Esophagus (tissue), 2 donors: ENCODE measurements at regions not wholly inside any gene's neighbourhood (a gene's known extent, or its start where the extent isn't known, plus 50 kb on each side); places are given as distances from the start of the nearest gene placed in this dataset.

Source experiments
- H3K27ac ChIP-seq, 2 donors: one replicate each; pipeline ENCODE4 v1.5.1; 2013; ENCODE audit warnings: low read depth in 2 of 2, mild to moderate bottlenecking in 2 of 2, inconsistent platforms in 1 of 2, low read length in 1 of 2, moderate library complexity in 1 of 2
- H3K27me3 ChIP-seq, 2 donors: one replicate each; pipeline ENCODE4 v1.6.1; 2013; ENCODE audit warnings: low read length in 2 of 2, control low read depth in 1 of 2, mild to moderate bottlenecking in 1 of 2; ENCODE audit not compliant: insufficient read depth in 2 of 2, control insufficient read depth in 1 of 2
- H3K36me3 ChIP-seq, 2 donors: one replicate each; pipeline ENCODE4 v1.6.1; 2013; ENCODE audit warnings: low read length in 1 of 2; ENCODE audit not compliant: control insufficient read depth in 2 of 2, insufficient read depth in 2 of 2
- H3K4me1 ChIP-seq, 2 donors: one replicate each; pipeline ENCODE4 v1.6.1; 2013; ENCODE audit warnings: low read length in 1 of 2; ENCODE audit not compliant: control insufficient read depth in 2 of 2, insufficient read depth in 2 of 2
- H3K4me3 ChIP-seq, 2 donors: one replicate each; pipeline ENCODE4 v1.5.1; 2013; ENCODE audit warnings: low read length in 2 of 2, mild to moderate bottlenecking in 2 of 2, low read depth in 1 of 2, moderate library complexity in 1 of 2
- H3K9me3 ChIP-seq, 2 donors: one replicate each; pipeline ENCODE4 v1.6.1; 2013; ENCODE audit warnings: mild to moderate bottlenecking in 2 of 2, low read depth in 1 of 2, low read length in 1 of 2, moderate library complexity in 1 of 2; ENCODE audit not compliant: control insufficient read depth in 2 of 2, insufficient read depth in 1 of 2
- WGBS, 2 donors: extraction: QIAGEN DNeasy Blood & Tissue Kit; methylation state at CpG; one replicate each; pipeline ENCODE4 v1.1.7; 2013; 5-methylcytosine and 5-hydroxymethylcytosine counted together
- donor health status: healthy with polysubstance abuse.
- donor health status: Bipolar disorder and iron deficiency.

GRCh38 chrX:69309074-69309792 lies 144.0 kb upstream of the PJA1 start:
- Histone ChIP-seq H3K27ac (no peak overlapping the region), H3K4me1 (no peaks in the 10 kb centered on the region), H3K9me3 (no peaks in the 10 kb centered on the region), H3K27me3 (no peaks in the 10 kb centered on the region), H3K4me3 (no peak overlapping the region), H3K36me3 (no peaks in the 10 kb centered on the region)
- 54 to 66% methylated on average over 7 of the region's 7 CpGs for WGBS, 2 donors

DNA sequence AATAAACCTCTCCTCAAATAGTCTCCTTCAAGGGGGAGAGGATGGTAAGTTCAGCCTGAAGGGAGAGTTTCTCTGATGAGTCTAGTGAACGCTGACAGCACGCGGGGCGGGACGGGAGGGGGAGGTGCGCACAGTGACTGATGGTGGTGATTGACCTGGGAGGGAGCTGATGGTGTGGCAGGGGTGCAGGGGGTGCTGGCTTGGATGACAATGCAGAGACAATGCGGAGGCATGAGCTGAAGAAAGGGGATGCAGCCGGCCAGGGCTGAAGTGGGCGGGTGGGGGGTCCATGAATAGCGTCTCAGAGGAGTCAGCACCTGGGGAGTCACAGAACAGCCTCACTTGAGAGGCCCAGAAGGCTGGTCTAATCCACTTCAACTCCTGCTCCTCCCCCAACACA lies 142.5 kb upstream of the PJA1 start:
- Histone ChIP-seq H3K9me3 (no peaks in the 10 kb centered on the region), H3K36me3 (no peaks in the 10 kb centered on the region), H3K27me3 (no peaks in the 10 kb centered on the region), H3K4me3 (no peak overlapping the region), H3K27ac (no peak overlapping the region), H3K4me1 (no peaks in the 10 kb centered on the region)
- 82% methylated on average over 10 of the region's 10 CpGs for WGBS, 2 donors

GRCh38 chrX:69307029-69307428 lies 141.8 kb upstream of the PJA1 start:
- H3K27ac ChIP-seq, result no peak overlapping the region
- no peaks in the 10 kb centered on the region for H3K9me3 ChIP-seq
- no peaks in the 10 kb centered on the region for H3K4me1 ChIP-seq
- 83 to 92% methylated on average over 1 of the region's 1 CpG for WGBS, 2 donors
- H3K4me3 ChIP-seq, result no peak overlapping the region
- H3K27me3 ChIP-seq, result no peaks in the 10 kb centered on the region
- H3K36me3 ChIP-seq, result no peaks in the 10 kb centered on the region

DNA sequence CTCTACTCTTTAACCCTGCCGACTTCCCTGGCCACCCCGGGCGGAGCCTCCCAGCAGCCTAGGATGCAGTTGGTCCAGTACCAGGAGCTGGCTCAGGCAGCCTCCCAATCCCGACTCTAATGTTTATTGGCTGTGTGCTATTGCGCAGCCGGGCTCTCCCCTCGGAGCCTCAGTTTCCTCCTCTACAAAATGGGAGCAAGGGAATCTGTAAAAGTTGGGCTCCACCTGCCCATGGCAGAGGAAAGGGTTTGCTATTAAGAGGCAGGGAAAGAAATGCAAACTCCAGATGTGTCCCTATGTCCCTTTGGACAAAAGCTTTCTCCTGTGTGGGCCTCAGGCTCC lies 140.8 kb upstream of the PJA1 start:
- H3K27me3 ChIP-seq, result no peaks in the 10 kb centered on the region
- no peak overlapping the region for H3K4me3 ChIP-seq
- H3K9me3 ChIP-seq, result no peaks in the 10 kb centered on the region
- no peaks in the 10 kb centered on the region for H3K36me3 ChIP-seq
- no peak overlapping the region for H3K27ac ChIP-seq
- WGBS, 2 donors, result 36 to 68% methylated on average over 7 of the region's 7 CpGs
- no peaks in the 10 kb centered on the region for H3K4me1 ChIP-seq

DNA sequence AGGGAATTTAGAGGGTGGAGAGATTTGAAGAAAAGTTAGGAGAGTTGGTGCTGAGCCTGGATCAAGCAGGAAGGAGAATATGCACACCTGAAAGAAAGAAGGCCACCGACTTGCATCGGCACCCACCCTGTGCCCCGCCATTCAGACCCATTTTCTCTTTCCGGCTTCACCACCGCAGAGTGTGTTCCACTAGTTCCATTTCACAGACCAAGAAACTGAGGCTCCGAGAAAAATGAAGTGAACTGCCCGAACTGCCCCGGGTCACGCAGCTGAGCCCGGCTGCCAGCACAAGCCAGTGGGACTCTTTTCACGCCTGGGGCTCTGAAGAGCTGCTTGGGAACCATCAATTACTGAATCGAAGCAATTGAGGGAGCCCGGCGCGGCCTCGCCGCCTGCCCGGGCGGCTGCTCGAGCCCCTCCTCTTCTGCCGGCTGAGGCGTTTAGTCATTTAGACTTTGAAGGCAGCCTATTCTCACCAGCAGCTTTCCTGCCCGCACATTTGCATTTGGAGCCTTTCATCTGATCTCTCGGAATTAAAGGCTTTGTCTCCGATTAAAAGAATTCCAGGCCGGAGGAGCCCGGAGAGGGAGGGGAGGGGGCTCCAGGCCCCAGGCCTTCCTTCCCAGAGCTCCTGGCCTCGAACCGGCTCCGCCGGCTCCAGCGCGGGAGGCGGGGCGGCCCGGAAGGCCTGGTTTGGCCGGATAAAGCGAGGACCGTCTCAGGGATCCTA lies 140.2 kb upstream of the PJA1 start:
- Histone ChIP-seq H3K36me3 (no peaks in the 10 kb centered on the region), H3K27ac (no peak overlapping the region), H3K27me3 (no peaks in the 10 kb centered on the region), H3K4me3 (no peak overlapping the region), H3K9me3 (no peaks in the 10 kb centered on the region), H3K4me1 (no peaks in the 10 kb centered on the region)
- 18 to 37% methylated on average over 38 to 39 of the region's 39 CpGs for WGBS, 2 donors

GRCh38 chrX:69303231-69303630 lies 138.0 kb upstream of the PJA1 start:
- H3K9me3 ChIP-seq, result no peaks in the 10 kb centered on the region
- no peak overlapping the region for H3K4me3 ChIP-seq
- H3K27me3 ChIP-seq, result no peaks in the 10 kb centered on the region
- WGBS, 2 donors, result 78 to 89% methylated on average over 1 of the region's 1 CpG
- no peaks in the 10 kb centered on the region for H3K4me1 ChIP-seq
- H3K27ac ChIP-seq, result no peak overlapping the region
- no peaks in the 10 kb centered on the region for H3K36me3 ChIP-seq

DNA sequence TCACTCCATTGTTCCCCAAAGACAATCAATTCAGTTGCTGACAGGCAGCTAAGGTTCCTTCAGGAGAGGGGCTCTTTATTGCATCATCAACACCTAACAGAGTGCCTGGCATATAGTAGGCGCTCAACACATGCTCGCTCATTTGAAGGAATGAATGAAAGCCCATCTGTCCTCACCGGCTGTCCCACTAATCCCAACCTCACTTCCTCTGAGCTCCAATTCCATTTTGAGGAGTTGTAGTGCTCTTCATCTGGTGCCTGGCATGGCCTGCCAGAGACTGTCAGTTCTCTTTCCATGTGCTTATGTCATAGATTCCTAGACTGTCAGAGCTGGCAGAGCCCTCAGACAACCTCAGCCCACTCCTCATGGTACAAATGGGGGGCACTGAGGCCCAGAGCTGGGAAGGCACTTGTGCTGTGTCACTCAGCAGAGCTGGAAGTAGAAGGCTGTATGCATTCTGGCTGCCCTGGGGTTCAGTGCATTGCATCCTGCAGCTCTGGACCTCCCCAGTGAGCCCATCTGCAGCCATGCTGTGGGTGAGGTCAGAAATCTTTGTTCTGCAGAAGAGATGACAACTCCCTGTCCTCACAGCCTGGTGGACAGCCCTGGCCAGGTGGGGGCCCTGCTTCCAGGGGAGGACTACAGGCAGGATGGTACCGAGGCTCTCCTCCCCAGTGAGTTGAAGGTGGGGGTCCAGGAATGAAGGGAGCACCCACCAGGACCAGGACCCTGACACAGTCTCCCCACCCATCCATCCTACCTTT lies 134.9 kb upstream of the PJA1 start:
- Histone ChIP-seq H3K4me3 (no peak overlapping the region), H3K27me3 (no peaks in the 10 kb centered on the region), H3K9me3 (no peaks in the 10 kb centered on the region), H3K36me3 (no peaks in the 10 kb centered on the region), H3K4me1 (no peaks in the 10 kb centered on the region), H3K27ac (no peak overlapping the region)
- 57 to 90% methylated on average over 4 of the region's 4 CpGs for WGBS, 2 donors

- 76 to 83% methylated on average over 6 of the region's 6 CpGs for WGBS, 2 donors
- Histone ChIP-seq H3K9me3 (no peaks in the 10 kb centered on the region), H3K4me3 (no peak overlapping the region), H3K4me1 (no peaks in the 10 kb centered on the region), H3K27me3 (no peaks in the 10 kb centered on the region), H3K27ac (no peak overlapping the region), H3K36me3 (no peaks in the 10 kb centered on the region)
These were observed 134.0 kb upstream of the PJA1 start for GRCh38 chrX:69299285-69299684.

DNA sequence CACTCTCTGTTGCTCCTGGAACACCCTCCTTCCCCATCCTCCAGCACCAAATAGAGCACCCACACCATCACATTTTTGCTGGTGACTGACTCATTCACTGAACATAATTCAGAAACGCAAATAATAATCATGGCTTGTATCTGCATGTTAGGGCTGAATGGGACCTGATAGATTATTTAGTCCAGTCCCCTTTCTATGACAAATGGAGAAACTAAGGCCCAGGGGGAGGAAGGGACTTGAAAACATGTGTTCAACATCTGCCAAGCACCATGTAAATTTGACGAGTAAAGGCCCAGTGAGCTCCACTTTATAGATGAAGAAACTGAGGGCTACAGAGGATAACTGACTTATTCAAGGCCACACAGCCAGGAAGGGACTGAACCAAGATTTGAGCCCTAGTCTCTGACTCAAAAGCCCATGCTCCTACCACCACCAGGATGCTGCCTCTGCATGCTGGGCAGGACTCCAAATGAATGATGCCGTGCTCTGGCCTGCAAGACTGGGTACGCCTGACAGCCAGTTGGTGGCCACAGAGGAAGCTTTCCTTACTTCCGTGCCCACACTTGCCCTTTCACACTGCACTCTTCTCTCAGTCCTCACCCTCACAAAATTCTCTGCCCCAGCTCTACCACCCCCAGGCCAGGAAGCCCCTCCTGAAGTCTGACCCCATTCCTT lies 133.3 kb upstream of the PJA1 start:
- 39 to 71% methylated on average over 5 of the region's 5 CpGs for WGBS, 2 donors
- Histone ChIP-seq H3K27me3 (no peaks in the 10 kb centered on the region), H3K36me3 (no peaks in the 10 kb centered on the region), H3K9me3 (no peaks in the 10 kb centered on the region), H3K4me1 (no peaks in the 10 kb centered on the region), H3K4me3 (no peak overlapping the region), H3K27ac (no peak overlapping the region)
